GM19372 (cell line): ENCODE measurements at regions not wholly inside any gene's neighbourhood (a gene's known extent, or its start where the extent isn't known, plus 50 kb on each side); places are given as distances from the start of the nearest gene placed in this dataset.
"Not testable (repeated sequence)": the region's sequence is repeated elsewhere in the genome, so short reads cannot be mapped to it uniquely, and the experiment has no call there.

Experiments
- ATAC-seq: cut with Tn5 transposase; IDR thresholded peaks from one replicate; pipeline ENCODE4 v1.9.1; 2021; ENCODE audit warnings: mild to moderate bottlenecking, low read depth, moderate library complexity; ENCODE audit not compliant: unreplicated experiment

- no peak for ATAC-seq
Observed at GRCh38 chr3:31203960-31204795, 309.7 kb upstream of the GADL1 start.

GRCh38 chr3:31204796-31205056, 310.3 kb upstream of the GADL1 start:
- not testable (repeated sequence) for ATAC-seq

DNA sequence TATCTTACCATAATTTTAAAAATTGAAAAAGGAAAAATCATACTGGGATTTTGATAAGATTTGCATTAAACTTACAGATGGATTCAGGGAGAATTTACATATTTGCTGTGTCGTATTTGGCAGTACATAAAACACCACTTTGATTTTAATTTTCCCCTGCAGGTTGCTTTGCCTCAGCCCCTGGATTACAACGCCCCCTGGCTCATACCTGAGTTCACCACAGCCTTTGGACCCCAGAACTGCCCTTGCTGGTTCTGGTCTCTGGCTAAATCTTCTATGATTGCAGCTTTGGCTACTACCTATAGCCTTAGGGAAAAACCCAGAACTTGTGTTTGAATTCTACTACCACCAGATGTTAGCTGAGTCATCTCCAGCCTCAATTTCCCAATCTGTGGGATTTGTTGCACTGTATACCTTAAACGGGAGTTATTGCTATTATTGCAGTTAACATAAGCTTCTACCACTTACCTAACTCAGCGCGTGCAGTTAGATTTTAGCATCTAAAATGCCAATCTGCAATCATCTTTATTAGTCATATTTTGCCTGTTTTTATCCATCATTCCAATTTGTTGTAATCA, 315.7 kb upstream of the GADL1 start:
- ATAC-seq: no peak

DNA sequence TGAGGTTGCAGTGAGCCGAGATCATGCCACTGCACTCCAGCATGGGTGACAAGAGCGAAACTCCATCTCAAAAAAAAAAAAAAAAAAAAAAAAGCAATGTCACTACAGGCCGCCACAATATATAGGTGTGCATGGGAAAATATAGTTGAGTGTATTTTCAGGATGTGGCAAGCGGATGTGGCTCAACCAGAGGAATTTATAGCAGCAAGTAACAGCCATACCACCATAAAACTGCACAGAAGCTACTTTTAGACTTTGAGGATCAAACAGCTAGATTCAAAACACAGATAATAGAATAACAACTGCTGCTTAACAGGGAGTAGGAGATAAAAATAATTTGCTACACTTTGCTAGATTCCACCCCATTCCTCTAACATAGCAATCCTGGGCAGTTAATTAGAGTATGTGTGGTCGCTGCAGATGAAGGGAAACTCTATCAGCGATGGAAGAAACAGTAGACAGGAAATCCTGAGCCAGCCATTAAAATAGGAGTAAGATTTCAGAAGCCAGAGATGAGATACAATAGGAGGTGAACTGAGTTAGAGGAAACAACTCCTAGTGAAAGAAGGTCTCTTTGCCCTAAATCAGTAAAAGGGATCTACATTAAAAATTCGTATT, 318.7 kb upstream of the STT3B start:
- ATAC-seq: peak; percentile 66

DNA sequence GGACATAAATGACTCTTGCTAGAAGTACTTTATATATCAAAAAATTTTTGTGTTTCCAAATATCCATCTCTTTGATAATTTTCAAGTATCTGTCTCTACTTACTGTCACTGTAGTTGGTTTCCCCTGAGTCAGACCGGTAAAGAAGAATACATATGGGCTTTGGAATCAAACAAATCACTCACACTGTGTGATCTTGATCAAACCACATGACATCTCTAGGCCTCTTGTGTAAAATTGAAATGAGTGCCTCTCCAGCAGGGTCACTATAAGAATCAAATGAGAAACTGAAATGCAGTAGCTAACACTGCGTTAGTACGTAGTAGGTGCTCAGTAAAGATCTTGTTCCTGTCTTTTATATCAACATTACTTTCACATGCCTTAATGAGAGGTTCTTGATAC, 314.6 kb upstream of the STT3B start:
- no peak for ATAC-seq

- peak; percentile 78 for ATAC-seq
Observed at GRCh38 chr3:31219131-31219843, 313.4 kb upstream of the STT3B start.

DNA sequence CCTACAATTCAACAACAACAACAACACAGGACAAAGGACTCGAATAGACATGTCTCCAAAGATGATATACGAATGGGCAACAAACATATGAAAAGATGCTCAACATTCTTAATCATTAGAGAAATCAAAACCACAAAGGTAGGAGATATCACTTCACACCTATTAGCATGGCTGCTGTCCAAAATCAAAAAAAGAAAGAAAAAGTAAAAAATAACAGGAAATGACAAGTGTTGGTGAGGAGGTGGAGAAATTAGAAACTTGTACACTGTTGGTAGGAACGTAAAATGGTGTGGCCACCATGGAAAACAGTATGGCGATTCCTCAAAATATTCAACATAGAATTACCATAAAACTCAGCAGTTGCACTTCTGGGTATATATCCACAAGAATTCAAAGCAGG, 312.3 kb upstream of the STT3B start:
- ATAC-seq: no peak

DNA sequence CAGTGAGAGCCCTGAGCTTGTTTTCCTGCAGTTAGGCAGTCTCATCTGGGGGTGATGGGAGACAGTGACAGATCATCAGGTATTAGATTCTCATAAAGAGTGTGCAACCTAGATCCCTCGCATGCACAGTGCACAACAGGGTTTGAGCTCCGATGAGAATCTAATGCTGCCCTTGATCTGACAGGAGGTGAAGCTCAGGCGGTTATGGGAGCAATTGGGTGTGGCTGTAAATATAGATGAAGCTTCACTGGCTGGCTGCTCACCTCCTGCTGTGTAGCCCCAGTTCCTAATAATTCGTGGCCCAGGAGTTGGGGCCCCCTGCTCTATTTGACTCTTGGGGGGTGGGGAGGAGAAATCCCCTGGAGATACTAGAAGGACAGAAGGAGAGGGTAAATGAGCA, 309.4 kb upstream of the STT3B start:
- no peak for ATAC-seq

GRCh38 chr3:31224936-31225335, 307.8 kb upstream of the STT3B start:
- no peak for ATAC-seq

DNA sequence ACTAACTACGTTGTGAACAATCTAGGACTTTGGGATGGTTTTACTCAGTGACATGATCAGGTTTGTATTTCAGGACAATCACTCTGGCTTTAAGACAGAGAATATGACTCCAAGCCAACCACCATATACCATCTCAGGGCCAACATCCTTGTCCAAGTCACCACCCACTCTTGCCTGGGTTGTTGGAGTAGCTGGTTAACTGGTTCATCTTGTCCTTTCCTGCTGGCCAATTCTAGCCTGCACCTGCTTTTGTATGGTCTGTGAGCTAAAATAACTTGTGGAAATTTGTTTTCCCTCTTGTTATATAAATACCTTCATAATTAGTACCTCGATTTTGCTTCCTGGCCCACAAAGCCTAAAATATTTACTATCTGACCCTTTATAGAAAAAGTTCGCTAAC, 306.8 kb upstream of the STT3B start:
- ATAC-seq: no peak

- no peak for ATAC-seq
Observed at GRCh38 chr3:31226346-31226745, 306.4 kb upstream of the STT3B start.

GRCh38 chr3:31227131-31227562, 305.6 kb upstream of the STT3B start:
- no peak for ATAC-seq

- peak; percentile 30 for ATAC-seq
Observed at GRCh38 chr3:31230425-31231223, 302.1 kb upstream of the STT3B start.

DNA sequence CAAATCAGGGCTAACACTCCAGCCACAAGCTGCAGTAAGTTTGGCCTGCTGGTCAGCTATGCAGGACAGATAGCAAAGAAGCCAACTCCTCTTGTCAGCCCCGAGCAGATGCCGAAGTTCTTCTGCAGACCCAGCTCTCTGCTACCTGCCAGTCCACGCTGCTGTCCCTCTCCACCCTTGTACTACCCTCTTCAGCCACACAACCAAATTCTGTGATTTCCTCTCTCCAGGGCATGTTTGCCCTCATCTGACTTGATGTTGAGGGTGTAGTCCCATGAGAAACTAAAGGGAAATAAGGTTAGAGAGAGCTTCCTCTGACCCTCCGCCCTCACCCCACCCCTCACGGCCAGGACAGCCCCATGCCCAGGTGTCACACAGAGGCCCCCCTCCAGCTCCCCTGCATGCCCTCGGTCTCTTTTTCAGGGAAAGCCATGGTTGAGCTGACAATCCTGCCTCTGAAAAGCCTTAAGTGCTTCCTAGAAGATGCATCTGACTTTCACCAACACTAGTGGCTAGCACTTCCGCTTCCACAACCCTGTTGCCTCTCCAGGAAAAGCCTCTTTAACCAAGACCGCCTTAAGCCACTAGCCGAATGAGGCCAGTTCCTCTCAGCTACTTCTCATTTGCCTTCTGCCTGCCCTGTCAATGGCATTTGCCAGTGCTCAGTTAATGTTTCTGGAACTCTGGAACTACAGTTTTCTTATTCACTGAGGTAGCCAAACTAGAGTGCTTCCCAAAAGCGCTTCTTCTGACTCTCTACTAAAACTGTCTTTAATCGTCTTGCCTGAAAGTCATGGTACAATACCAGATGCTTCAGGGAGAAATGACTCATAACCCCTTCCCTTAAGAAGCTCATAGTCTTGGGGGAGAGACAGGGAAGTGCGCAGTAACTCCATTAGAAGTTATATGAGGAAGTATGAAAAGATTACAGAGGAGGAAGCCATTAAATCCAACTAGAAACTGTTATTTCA, 300.4 kb upstream of the STT3B start:
- no peak for ATAC-seq

GRCh38 chr3:31234145-31234544, 298.6 kb upstream of the STT3B start:
- ATAC-seq: no peak

DNA sequence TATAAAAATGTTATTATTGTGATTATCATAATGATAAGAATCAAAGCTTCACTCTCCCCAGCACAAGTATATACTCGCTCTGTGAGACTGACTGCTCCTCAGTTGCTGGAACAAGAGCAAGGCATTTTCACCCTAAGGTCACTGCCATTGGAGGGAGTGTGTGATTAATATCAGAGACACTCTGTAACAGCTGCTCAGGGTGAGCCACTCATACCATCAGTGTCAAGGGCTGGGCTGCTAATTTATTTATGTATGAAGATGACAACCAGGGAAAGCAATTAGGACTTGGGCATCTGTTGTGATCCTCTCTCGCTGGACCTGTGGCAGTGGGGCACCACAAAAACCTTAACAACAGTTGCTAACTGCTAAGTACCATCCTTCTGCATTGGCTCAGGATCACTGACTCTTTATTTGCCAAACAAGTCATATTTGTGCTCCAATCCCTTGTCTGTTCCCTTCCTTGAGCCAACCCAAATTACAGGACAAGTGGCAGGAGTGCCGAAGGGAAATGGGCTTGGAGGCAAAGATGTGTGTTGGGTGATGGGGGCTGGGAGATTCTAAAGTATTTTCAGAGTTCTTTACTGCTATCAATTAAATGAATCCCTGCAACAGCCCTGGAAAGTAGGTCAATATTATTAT, 297.5 kb upstream of the STT3B start:
- no peak for ATAC-seq

GRCh38 chr3:31237887-31238286, 294.8 kb upstream of the STT3B start:
- ATAC-seq: no peak

GRCh38 chr3:31240013-31240412, 292.7 kb upstream of the STT3B start:
- ATAC-seq: no peak

- ATAC-seq: no peak
Observed at GRCh38 chr3:31240466-31240865, 292.3 kb upstream of the STT3B start.
